Liver (tissue), 8 donors: ENCODE measurements at regions not wholly inside any gene's neighbourhood (a gene's known extent, or its start where the extent isn't known, plus 50 kb on each side); places are given as distances from the start of the nearest gene placed in this dataset.

ENCODE experiments used
- DNase-seq: peaks from one replicate; pipeline ENCODE4 v3.0.0-alpha.2; 2017; ENCODE audit warnings: low spot score
- H3K27ac ChIP-seq, 2 donors: one replicate each; pipeline ENCODE4 v1.7.0; 2013; ENCODE audit warnings: inconsistent platforms in 2 of 2, low read length in 2 of 2, control low read depth in 1 of 2, low read depth in 1 of 2, mild to moderate bottlenecking in 1 of 2
- H3K27me3 ChIP-seq, 4 donors: one replicate each; pipeline versions ENCODE4 v1.6.1 to v1.7.0; 2013; ENCODE audit warnings: low read length in 3 of 4, inconsistent platforms in 1 of 4, mild to moderate bottlenecking in 1 of 4, moderate library complexity in 1 of 4; ENCODE audit not compliant: control insufficient read depth in 4 of 4, insufficient read depth in 4 of 4
- H3K36me3 ChIP-seq, 4 donors: one replicate each; pipeline versions ENCODE4 v1.6.1 to v1.7.0; 2013; ENCODE audit warnings: low read length in 3 of 4, mild to moderate bottlenecking in 3 of 4, low read depth in 1 of 4, moderate library complexity in 1 of 4; ENCODE audit not compliant: control insufficient read depth in 4 of 4, insufficient read depth in 3 of 4
- H3K4me1 ChIP-seq, 4 donors: one replicate each; pipeline versions ENCODE4 v1.6.1 to v1.7.0; 2013; ENCODE audit warnings: low read length in 3 of 4, mild to moderate bottlenecking in 3 of 4, moderate library complexity in 1 of 4; ENCODE audit not compliant: control insufficient read depth in 4 of 4, insufficient read depth in 4 of 4
- H3K4me3 ChIP-seq, 3 donors: one replicate each; pipeline versions ENCODE4 v1.6.1 to v1.7.0; 2013; ENCODE audit warnings: low read length in 3 of 3, control low read depth in 1 of 3, low read depth in 1 of 3, mild to moderate bottlenecking in 1 of 3
- H3K9ac ChIP-seq, 2 donors: one replicate each; pipeline ENCODE4 v1.7.0; 2013; ENCODE audit warnings: low read length in 2 of 2, mild to moderate bottlenecking in 2 of 2, moderate library complexity in 2 of 2, control low read depth in 1 of 2, low read depth in 1 of 2
- H3K9me3 ChIP-seq, 4 donors: one replicate each; pipeline versions ENCODE4 v1.6.1 to v1.7.0; 2013; ENCODE audit warnings: low read length in 3 of 4; ENCODE audit not compliant: control insufficient read depth in 4 of 4
- EGR1 ChIP-seq, 2 donors: IDR thresholded peaks; 2 replicates each; pipeline ENCODE4 v1.6.1; 2016 to 2018; ENCODE audit warnings: antibody characterized with exemption in 2 of 2, low read depth in 2 of 2
- FOXA1 ChIP-seq: IDR thresholded peaks from 2 replicates; pipeline ENCODE4 v1.6.1; 2016; ENCODE audit warnings: antibody characterized with exemption
- FOXA2 ChIP-seq: IDR thresholded peaks from 2 replicates; pipeline ENCODE4 v1.6.1; 2016; ENCODE audit warnings: antibody characterized with exemption
- GABPA ChIP-seq, 2 donors: IDR thresholded peaks in 1 of 2; conservative IDR thresholded peaks in 1 of 2; 2 replicates each; pipeline ENCODE4 v1.6.1; 2016; ENCODE audit warnings: antibody characterized with exemption in 2 of 2, mild to moderate bottlenecking in 1 of 2, moderate library complexity in 1 of 2
- HNF4A ChIP-seq, 2 donors: conservative IDR thresholded peaks; 2 replicates each; pipeline ENCODE4 v1.6.1; 2016; ENCODE audit warnings: antibody characterized with exemption in 2 of 2, mild to moderate bottlenecking in 2 of 2
- HNF4G ChIP-seq: IDR thresholded peaks from 2 replicates; pipeline ENCODE4 v1.6.1; 2016; ENCODE audit warnings: antibody characterized with exemption
- JUND ChIP-seq, 2 donors: IDR thresholded peaks; 2 replicates each; pipeline ENCODE4 v1.6.1; 2016; ENCODE audit warnings: antibody characterized with exemption in 2 of 2
- NR2F2 ChIP-seq: IDR thresholded peaks from 2 replicates; pipeline ENCODE4 v1.6.1; 2016; ENCODE audit warnings: antibody characterized with exemption
- RAD21 ChIP-seq, 2 donors: IDR thresholded peaks; 2 replicates each; pipeline ENCODE4 v1.6.1; 2016; ENCODE audit warnings: antibody characterized with exemption in 2 of 2, mild to moderate bottlenecking in 2 of 2
- REST ChIP-seq: IDR thresholded peaks from 2 replicates; pipeline ENCODE4 v1.6.1; 2016; ENCODE audit warnings: antibody characterized with exemption, mild to moderate bottlenecking
- RXRA ChIP-seq, 2 donors: IDR thresholded peaks; 2 replicates each; pipeline ENCODE4 v1.6.1; 2017 to 2018; ENCODE audit warnings: antibody characterized with exemption in 2 of 2, mild to moderate bottlenecking in 1 of 2
- SP1 ChIP-seq: IDR thresholded peaks from 2 replicates; pipeline ENCODE4 v1.6.1; 2018; ENCODE audit warnings: antibody characterized with exemption, mild to moderate bottlenecking
- TAF1 ChIP-seq: conservative IDR thresholded peaks from 2 replicates; pipeline ENCODE4 v1.6.1; 2016; ENCODE audit warnings: antibody characterized with exemption, mild to moderate bottlenecking
- YY1 ChIP-seq: IDR thresholded peaks from 2 replicates; pipeline ENCODE4 v1.6.1; 2016; ENCODE audit warnings: antibody characterized with exemption, mild to moderate bottlenecking
- ZBTB33 ChIP-seq: IDR thresholded peaks from 2 replicates; pipeline ENCODE4 v1.6.1; 2016; ENCODE audit warnings: antibody characterized with exemption
- WGBS: extraction: QIAGEN DNeasy Blood & Tissue Kit; methylation state at CpG from one replicate; pipeline ENCODE4 v1.1.7; 2013; 5-methylcytosine and 5-hydroxymethylcytosine counted together
- TF ChIP-seq, protein P1 (sequence below): IDR thresholded peaks from 2 replicates; pipeline ENCODE4 v1.6.1; 2016; ENCODE audit warnings: antibody characterized with exemption
- TF ChIP-seq, protein P2 (sequence below): IDR thresholded peaks from 2 replicates; pipeline ENCODE4 v1.6.1; 2016; ENCODE audit warnings: antibody characterized with exemption
- TF ChIP-seq, protein P3 (sequence below): fragments of 150-350 bp; IDR thresholded peaks from 2 replicates; pipeline ENCODE4 v1.5.1; 2017; ENCODE audit warnings: improper control_type of control experiment, low read depth, low read length; ENCODE audit not compliant: missing input control
- donor health status: healthy.
- donor health status: healthy.
- donor health status: healthy.
- donor health status: healthy.
- donor health status: healthy.

GRCh38 chr1:68373173-68373572 is 76.6 kb downstream of the RPE65 start:
- 98% methylated on average over 18 of the region's 18 CpGs for WGBS
- no peak for DNase-seq
- TF ChIP-seq, protein P1, sequence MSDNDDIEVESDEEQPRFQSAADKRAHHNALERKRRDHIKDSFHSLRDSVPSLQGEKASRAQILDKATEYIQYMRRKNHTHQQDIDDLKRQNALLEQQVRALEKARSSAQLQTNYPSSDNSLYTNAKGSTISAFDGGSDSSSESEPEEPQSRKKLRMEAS = no peak
- TF ChIP-seq RXRA (IDR thresholded peaks at IDR 0.05) (no peak), HNF4A (conservative IDR thresholded peaks at IDR 0.05) (no peak), SP1 (no peak), NR2F2 (no peak), FOXA2 (no peak)

DNA sequence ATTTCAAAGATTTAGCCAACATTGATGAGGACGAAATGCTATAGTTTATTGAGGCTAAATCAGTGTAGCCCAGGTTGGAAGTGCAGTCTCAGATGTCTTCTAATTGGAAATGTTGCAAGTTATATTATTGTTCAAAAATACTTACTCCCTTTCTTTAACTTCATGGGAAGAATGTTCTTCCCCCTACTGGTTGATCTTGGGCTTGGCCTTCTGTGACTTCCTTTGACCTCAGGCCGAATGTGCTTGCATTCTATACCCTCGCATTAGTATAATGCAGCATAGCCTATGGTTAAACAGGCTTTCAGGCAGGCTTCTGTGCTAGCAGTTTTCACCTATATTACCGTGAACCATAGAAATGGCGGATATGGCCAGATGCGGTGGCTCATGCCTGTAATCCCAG is 77.3 kb downstream of the RPE65 start:
- TF ChIP-seq RAD21 (IDR thresholded peaks at IDR 0.05) = no peak
- TF ChIP-seq REST = no peak
- no peak for TF ChIP-seq GABPA (IDR thresholded peaks at IDR 0.05 in 1 of 2, conservative IDR thresholded peaks at IDR 0.05 in 1 of 2)
- TF ChIP-seq FOXA1 = no peak
- TF ChIP-seq JUND (IDR thresholded peaks at IDR 0.05) = no peak
- TF ChIP-seq, protein P2, sequence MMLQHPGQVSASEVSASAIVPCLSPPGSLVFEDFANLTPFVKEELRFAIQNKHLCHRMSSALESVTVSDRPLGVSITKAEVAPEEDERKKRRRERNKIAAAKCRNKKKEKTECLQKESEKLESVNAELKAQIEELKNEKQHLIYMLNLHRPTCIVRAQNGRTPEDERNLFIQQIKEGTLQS = no peak
- no peak for TF ChIP-seq NR2F2
- no peak for TF ChIP-seq SP1
- no peak for TF ChIP-seq TAF1
- no peak for TF ChIP-seq HNF4A (conservative IDR thresholded peaks at IDR 0.05)
- TF ChIP-seq FOXA2 = no peak
- TF ChIP-seq, protein P1 = no peak
- no peak for TF ChIP-seq ZBTB33
- TF ChIP-seq RXRA (IDR thresholded peaks at IDR 0.05) = no peak
- TF ChIP-seq YY1 = no peak
- TF ChIP-seq EGR1 (IDR thresholded peaks at IDR 0.05; ENCODE audit: low read depth in 2 of 2) = no peak
- TF ChIP-seq, protein P3, sequence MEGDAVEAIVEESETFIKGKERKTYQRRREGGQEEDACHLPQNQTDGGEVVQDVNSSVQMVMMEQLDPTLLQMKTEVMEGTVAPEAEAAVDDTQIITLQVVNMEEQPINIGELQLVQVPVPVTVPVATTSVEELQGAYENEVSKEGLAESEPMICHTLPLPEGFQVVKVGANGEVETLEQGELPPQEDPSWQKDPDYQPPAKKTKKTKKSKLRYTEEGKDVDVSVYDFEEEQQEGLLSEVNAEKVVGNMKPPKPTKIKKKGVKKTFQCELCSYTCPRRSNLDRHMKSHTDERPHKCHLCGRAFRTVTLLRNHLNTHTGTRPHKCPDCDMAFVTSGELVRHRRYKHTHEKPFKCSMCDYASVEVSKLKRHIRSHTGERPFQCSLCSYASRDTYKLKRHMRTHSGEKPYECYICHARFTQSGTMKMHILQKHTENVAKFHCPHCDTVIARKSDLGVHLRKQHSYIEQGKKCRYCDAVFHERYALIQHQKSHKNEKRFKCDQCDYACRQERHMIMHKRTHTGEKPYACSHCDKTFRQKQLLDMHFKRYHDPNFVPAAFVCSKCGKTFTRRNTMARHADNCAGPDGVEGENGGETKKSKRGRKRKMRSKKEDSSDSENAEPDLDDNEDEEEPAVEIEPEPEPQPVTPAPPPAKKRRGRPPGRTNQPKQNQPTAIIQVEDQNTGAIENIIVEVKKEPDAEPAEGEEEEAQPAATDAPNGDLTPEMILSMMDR = no peak
- TF ChIP-seq HNF4G = no peak
- no peak overlapping the region for H3K4me3 ChIP-seq
- DNase-seq = no peak
- H3K27me3 ChIP-seq = no peaks in the 10 kb centered on the region
- no peak overlapping the region for H3K9ac ChIP-seq
- no peaks in the 10 kb centered on the region for H3K36me3 ChIP-seq
- peaks cover 0 to 8% (median 0%) of the 10 kb centered on the region in 4 donors for H3K4me1 ChIP-seq
- no peak overlapping the region for H3K27ac ChIP-seq
- no peaks in the 10 kb centered on the region for H3K9me3 ChIP-seq
- 94% methylated on average over 6 of the region's 6 CpGs for WGBS

More at GRCh38 chr1:68373173-68373572, 76.6 kb downstream of the RPE65 start:
- Histone ChIP-seq H3K27ac (no peak overlapping the region), H3K36me3 (no peaks in the 10 kb centered on the region), H3K4me1 (peaks cover 0 to 8% (median 0%) of the 10 kb centered on the region in 4 donors), H3K4me3 (no peak overlapping the region), H3K27me3 (no peaks in the 10 kb centered on the region), H3K9ac (no peak overlapping the region), H3K9me3 (no peaks in the 10 kb centered on the region)
